ENCODE measurements at regions not wholly inside any gene's neighbourhood (a gene's known extent, or its start where the extent isn't known, plus 50 kb on each side); places are given as distances from the start of the nearest gene placed in this dataset.

DNA sequence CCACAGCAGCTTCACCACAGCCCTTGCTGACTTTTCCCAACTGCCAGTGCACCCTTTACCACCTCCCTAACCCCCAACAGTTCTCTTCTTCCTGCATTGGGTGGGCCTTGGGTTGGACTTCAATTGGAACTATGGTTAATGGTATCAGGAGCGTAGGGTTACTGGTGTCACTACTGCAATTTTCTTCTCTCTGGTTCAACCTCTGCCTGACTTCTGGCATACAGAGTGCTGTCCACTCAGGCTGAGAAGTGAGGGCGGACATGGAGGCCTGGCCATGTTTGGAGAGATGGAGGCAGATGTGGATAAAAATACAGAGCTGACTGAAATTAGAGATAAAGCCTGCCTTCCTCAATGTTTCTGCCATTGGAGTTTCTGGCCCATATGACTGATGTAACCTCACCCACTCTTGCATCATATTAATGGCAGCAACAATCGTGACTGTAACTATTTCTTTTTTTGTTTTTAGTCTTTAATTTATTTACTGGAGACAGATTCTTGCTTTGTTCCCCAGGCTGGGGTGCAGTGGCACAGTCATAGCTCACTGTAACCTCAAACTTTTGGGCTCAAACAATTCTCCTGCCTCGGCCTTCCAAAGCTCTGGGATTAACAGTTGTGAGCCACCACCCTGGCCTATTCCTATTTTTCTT, 87.8 kb downstream of the NAV1 start:
- no peak for TF ChIP-seq CTCF (conservative IDR thresholded peaks at IDR 0.05)
- TF ChIP-seq EZH2 (IDR thresholded peaks at IDR 0.05; ENCODE audit: low read depth): no peak
